ENCODE measurements at regions not wholly inside any gene's neighbourhood (a gene's known extent, or its start where the extent isn't known, plus 50 kb on each side); places are given as distances from the start of the nearest gene placed in this dataset.

GRCh38 chr5:174376726-174377373, 331.3 kb downstream of the NSG2 start:
- no peaks in the 10 kb centered on the region for H3K36me3 ChIP-seq (replicated peaks; ENCODE audit: insufficient read depth, low read depth)
- H3K4me3 ChIP-seq: no peak overlapping the region
- H3K4me2 ChIP-seq: no peak overlapping the region
- WGBS (ENCODE audit: low lambda C conversion rate, missing lambda C conversion rate): 75% methylated on average over 6 of the region's 6 CpGs
- H3K27ac ChIP-seq: no peak overlapping the region
- no peaks in the 10 kb centered on the region for H3K9me2 ChIP-seq (replicated peaks; ENCODE audit: insufficient read depth)
- no peaks in the 10 kb centered on the region for H4K20me1 ChIP-seq (ENCODE audit: insufficient read depth, poor library complexity, severe bottlenecking)
- H2AFZ ChIP-seq: no peak overlapping the region
- no peaks in the 10 kb centered on the region for H3K9me3 ChIP-seq (ENCODE audit: low read depth)
- H3K27me3 ChIP-seq: no peaks in the 10 kb centered on the region
- no peak for DNase-seq (ENCODE audit: low spot score)
- H3K79me2 ChIP-seq: no peaks in the 10 kb centered on the region
- H3K4me1 ChIP-seq (ENCODE audit: insufficient read depth): no peaks in the 10 kb centered on the region
- TF ChIP-seq EZH2 (IDR thresholded peaks at IDR 0.05; ENCODE audit: borderline replicate concordance): no peak
- TF ChIP-seq CTCF (IDR thresholded peaks at IDR 0.05; ENCODE audit: poor library complexity): no peak
- TF ChIP-seq EZH2phosphoT487 (IDR thresholded peaks at IDR 0.05; ENCODE audit: low read depth, severe bottlenecking, unreplicated experiment): no peak

DNA sequence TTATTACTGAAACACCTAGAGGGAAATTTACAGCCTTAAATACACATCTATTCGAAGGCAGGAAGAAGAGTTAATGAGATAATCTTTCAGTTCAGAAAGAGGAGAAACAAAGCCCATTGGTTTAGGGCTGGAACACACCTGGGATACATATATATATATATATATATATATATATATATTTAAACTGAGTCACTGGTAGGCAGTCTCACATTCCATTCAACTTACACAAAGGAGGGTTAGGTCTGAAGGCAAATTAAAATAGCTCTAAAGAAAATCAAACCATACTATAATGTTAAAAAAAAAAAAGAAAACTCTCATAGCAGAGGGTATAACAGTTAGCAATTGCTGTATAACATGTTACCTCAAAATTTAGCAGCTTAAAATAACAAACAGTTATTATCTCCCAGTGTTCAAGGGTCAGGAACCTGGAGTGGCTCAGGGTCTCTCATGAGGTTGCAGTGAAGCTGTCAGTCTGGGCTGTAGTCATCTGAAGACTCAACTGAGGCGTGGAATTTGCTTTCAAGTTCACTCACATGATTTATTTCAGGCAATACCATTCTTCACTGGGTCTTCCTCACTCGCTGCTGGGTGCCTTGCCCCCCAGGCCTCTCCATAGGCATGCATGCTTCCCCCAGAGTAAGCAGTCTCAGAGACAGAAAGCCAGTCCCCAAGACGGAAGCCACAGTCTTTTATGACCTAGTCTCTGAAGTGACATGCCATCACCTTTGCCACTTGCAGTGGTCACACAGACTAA, 332.8 kb downstream of the NSG2 start:
- H4K20me1 ChIP-seq (ENCODE audit: insufficient read depth, poor library complexity, severe bottlenecking): no peaks in the 10 kb centered on the region
- H3K4me1 ChIP-seq (ENCODE audit: insufficient read depth): peaks cover 6% of the 10 kb centered on the region
- no peak overlapping the region for H2AFZ ChIP-seq
- H3K9me2 ChIP-seq (replicated peaks; ENCODE audit: insufficient read depth): no peaks in the 10 kb centered on the region
- no peaks in the 10 kb centered on the region for H3K9me3 ChIP-seq (ENCODE audit: low read depth)
- no peak overlapping the region for H3K4me3 ChIP-seq
- TF ChIP-seq EZH2phosphoT487 (IDR thresholded peaks at IDR 0.05; ENCODE audit: low read depth, severe bottlenecking, unreplicated experiment) (no peak), EZH2 (IDR thresholded peaks at IDR 0.05; ENCODE audit: borderline replicate concordance) (no peak), CTCF (IDR thresholded peaks at IDR 0.05; ENCODE audit: poor library complexity) (no peak)
- no peak overlapping the region for H3K4me2 ChIP-seq
- H3K27ac ChIP-seq: no peak overlapping the region
- no peaks in the 10 kb centered on the region for H3K36me3 ChIP-seq (replicated peaks; ENCODE audit: insufficient read depth, low read depth)
- H3K27me3 ChIP-seq: no peaks in the 10 kb centered on the region
- no peaks in the 10 kb centered on the region for H3K79me2 ChIP-seq
- DNase-seq (ENCODE audit: low spot score): no peak
- whole genome bisulfite sequencing (ENCODE audit: low lambda C conversion rate, missing lambda C conversion rate): 87% methylated on average over 4 of the region's 4 CpGs

DNA sequence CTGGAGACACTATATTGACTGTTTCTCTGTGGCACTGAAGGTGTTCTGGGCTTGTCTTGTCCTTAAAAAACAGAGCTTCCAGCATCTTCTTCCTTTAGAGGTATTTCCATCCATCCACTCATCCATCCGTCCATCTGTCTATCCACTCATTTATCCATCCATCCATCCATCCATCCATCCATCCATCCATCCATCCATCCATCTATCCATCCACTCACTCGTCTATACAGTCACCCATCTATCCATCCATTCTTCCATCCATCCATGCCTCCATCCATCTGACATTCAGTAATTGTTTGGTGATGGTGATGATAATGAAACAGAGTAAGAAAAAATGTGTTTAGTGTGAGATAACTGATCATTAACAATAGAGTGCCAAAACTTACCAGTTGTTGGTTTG, 334.8 kb downstream of the NSG2 start:
- no peaks in the 10 kb centered on the region for H3K9me2 ChIP-seq (replicated peaks; ENCODE audit: insufficient read depth)
- peaks cover 15% of the 10 kb centered on the region for H3K4me1 ChIP-seq (ENCODE audit: insufficient read depth)
- H3K27me3 ChIP-seq: no peaks in the 10 kb centered on the region
- 89% methylated on average over 2 of the region's 2 CpGs for WGBS (ENCODE audit: low lambda C conversion rate, missing lambda C conversion rate)
- no peak overlapping the region for H3K27ac ChIP-seq
- no peak for DNase-seq (ENCODE audit: low spot score)
- no peaks in the 10 kb centered on the region for H3K79me2 ChIP-seq
- no peaks in the 10 kb centered on the region for H3K36me3 ChIP-seq (replicated peaks; ENCODE audit: insufficient read depth, low read depth)
- no peak overlapping the region for H3K4me3 ChIP-seq
- no peak overlapping the region for H3K4me2 ChIP-seq
- H3K9me3 ChIP-seq (ENCODE audit: low read depth): no peaks in the 10 kb centered on the region
- no peak overlapping the region for H2AFZ ChIP-seq
- no peaks in the 10 kb centered on the region for H4K20me1 ChIP-seq (ENCODE audit: insufficient read depth, poor library complexity, severe bottlenecking)
- no peak for TF ChIP-seq CTCF (IDR thresholded peaks at IDR 0.05; ENCODE audit: poor library complexity)
- no peak for TF ChIP-seq EZH2phosphoT487 (IDR thresholded peaks at IDR 0.05; ENCODE audit: low read depth, severe bottlenecking, unreplicated experiment)
- no peak for TF ChIP-seq EZH2 (IDR thresholded peaks at IDR 0.05; ENCODE audit: borderline replicate concordance)
